ENCODE measurements at regions not wholly inside any gene's neighbourhood (a gene's known extent, or its start where the extent isn't known, plus 50 kb on each side); places are given as distances from the start of the nearest gene placed in this dataset.

- no peak for DNase-seq
Measured at GRCh38 chr16:65473699-65474098, 351.8 kb upstream of the CDH11 start.

DNA sequence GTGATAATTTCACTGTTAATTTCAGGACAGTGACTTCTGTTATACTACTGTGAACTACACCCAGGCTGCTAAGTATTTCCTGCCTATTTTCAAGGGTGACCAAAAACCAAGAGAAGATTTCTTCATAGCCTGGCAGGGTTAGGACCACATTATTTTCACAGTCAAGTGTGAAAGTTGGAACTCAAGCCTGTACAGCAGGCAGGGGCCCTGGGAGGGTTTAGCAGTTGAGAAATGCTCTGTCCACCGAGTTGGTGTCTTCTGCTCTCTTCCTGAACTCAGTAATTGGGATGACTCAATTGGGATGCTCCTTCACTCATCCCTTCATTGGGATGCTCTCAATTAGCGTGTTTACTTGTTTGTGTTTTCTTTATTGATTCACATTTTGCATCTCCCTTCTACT is 347.3 kb upstream of the CDH11 start:
- DNase-seq: no peak

- DNase-seq: no peak
Measured at GRCh38 chr16:65468133-65468532, 346.3 kb upstream of the CDH11 start.

DNA sequence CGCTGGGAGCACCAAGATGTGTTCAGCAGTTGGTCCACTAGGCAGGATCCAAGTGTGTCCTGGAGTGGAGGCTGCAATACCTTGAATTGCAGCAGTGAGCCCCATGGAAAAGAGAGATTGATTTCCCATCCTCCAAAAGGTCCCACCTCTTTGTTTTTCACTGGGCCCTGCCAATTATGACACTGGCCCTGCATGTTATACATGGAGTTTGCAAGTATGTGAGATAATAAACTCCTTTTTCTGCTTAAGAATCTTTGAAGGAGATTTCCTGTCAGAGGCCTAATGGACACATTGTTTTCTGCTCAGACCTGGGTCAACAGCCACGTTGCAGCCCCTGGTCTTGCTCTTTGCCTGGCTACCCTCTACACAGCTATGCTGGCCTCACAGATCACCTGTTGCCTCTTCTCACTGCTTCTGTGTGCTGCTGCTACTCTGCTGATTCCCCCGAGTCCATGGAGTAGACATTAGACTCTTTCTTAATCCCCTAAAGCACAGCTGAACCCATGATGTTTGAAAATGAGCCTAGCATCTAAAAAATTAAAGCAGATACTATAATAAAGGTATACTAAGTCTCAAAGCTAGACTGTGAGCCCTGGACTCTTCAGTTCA is 341.9 kb upstream of the CDH11 start:
- DNase-seq: no peak

- no peak for DNase-seq
Measured at GRCh38 chr16:65457084-65457483, 335.2 kb upstream of the CDH11 start.

- no peak for DNase-seq
Measured at GRCh38 chr16:65455761-65456160, 333.9 kb upstream of the CDH11 start.

- DNase-seq: no peak
Measured at GRCh38 chr16:65453646-65454045, 331.8 kb upstream of the CDH11 start.

GRCh38 chr16:65449526-65449925 is 327.7 kb upstream of the CDH11 start:
- no peak for DNase-seq

GRCh38 chr16:65446427-65446826 is 324.6 kb upstream of the CDH11 start:
- DNase-seq: no peak

DNA sequence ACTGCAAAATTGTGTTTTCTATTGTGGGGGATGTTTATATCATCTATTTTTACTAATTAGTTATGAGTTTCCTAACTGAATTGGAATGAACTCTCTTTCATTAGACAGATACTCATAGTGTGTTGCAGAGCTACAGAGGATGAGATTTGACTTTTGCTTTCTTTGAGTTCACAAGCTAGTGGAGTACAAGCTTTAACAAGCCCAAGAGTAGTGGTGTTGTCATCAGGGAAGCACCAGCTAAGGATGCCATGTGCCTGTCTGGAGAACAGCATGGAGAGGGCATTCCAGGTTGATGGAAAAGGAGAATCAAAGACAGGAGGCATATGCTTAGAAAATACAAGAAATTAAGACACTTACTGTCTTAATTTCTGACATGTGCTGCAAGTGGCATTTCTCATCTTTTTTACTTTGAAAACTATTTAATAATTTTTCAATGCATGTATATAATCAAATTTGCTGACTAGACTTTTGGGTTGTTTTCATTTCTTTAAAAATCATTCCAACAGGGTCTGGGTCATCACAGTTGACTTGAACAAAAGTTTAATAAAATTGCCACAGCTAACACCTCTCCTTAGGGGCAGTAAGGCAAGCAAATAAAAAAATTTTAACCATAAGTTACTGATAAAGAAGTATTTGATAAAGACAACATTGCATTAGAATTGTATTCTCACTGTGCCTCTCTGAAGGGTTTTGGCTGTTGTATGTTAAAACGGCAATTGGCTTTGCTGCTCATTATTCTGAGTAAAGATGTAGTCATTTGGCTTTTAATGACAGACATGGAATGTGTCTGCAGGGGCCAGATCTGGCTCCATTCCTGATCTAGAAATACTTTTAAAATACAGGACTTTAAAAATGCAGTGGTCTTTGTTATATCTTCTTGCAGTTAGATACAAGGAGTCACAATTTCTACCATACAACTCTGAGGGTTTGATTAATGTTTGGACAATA is 323.7 kb upstream of the CDH11 start:
- no peak for DNase-seq

DNA sequence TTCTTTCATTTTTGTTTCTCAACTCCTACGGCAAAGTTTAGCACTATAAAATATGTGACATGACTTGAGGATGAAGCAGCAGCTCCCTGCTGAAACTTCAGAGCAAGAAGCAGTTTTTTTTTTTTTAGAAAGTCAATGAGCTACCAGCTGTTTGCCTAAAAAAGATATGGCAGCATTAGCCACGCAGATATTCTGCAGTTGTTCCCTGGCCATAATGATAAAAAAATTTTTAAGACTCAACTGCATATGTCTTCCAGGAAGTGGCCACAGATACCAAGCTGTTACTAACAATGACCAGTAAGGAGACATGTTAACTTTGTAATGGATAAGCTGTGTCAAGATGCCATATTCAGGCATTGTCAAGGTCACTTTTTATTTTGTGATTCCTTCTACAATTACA is 319.6 kb upstream of the CDH11 start:
- DNase-seq: no peak

DNA sequence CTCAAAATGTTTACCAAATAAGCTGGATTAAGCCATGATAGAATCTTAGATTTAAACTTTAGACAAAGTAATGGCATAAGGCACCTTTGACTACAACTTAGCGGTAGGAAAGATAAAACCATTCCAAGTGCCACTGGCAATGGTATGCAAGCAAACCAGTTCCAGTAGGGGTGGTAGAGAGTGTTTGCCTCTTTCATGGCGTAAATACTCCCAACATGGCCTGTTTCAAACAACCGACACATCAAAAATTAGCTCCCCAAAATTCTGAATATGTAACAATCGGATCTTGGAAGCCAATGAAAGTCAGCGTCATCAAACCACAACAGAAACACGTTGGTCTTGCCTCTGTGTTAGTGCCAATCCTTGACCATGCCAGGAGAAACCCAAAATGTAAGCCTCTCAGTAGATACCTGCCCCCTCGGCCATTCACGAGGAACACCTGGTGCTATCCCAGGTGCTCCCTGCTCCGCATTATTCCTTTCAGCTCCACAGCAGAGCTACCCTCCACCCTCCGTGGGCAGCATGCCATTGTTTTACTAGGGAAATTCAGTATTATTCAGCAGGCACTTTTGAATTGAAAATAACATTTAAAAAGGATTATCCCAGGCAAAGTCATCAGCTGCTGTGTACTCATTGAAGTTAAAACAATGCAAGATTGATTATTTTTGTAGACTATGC is 307.8 kb upstream of the CDH11 start:
- DNase-seq: no peak

- DNase-seq: no peak
Measured at GRCh38 chr16:65426484-65426883, 304.6 kb upstream of the CDH11 start.

DNA sequence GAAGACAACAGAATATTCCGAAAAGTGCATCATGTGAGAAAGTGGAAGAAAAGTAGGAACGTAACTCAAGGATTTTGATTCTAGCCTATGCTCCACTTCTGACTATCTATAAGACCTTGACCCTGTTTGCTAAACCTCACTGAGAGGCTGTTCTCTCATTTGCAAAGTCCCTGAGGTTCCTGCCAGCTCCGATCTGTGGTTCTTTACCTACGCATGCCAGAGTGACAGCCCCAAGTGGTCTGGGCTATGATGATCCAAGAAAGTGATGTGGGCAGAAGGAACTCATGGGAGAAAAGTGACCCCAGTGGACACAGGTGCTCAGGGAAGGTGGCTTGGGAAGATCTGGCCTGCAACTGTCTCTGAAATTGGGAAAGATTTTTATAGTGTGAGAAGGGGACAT is 301.1 kb upstream of the CDH11 start:
- no peak for DNase-seq

DNA sequence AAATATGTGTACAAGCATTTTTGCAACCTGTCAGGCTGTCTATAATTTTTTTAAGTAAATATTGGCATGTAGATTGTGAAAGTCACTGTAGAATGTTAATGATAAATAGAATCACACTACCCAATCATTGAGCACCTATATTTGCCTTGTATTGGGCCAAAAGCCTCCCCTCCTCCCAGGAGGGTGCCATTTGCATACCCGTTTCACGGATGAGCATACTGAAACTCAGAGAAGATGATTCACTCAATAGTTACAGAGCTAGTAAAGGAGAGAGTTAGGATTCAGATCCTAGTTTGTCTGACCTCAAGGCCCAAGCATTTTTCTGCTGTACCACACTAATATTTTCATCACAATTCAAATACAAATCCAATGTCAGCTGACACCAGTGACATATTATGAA is 299.7 kb upstream of the CDH11 start:
- DNase-seq: no peak

DNA sequence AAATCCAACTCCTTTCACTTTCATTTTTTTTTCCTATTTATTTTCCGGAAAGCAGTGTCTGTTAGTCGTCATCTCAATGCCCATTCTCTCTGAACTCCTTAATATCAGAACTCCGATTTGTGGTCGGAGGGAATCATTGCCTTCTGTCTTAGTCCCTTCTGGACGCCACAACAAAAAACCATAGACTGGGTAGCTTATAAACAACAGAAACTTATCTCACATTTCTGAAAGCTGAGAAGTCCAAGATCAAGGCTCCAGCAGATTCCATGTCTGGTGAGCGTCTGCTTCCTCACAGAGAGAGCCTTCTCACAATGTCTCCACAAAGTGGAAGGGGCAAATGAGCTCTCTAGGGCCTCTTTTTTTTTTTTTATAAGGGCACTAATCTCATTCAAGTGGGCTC is 296.6 kb upstream of the CDH11 start:
- DNase-seq: no peak

DNA sequence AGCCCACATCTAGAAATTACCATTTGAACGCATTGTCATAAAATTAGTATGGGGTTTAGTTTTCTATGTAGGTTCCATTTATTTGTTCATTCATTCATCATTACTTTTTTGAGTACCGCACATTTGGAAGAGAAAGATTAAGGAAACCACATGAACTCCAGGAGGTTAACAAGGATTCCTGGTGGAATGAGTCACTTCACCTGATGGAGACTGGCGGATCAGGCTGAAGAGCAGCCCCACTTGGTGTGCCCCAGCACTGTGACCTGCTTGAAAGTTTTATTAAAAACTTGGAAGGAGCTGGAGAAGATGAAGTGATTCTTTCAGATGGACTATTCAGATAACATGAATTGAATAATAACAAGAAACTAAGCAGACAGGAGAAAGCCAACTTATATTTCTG is 293.6 kb upstream of the CDH11 start:
- DNase-seq: no peak

GRCh38 chr16:65414284-65414984 is 292.6 kb upstream of the CDH11 start:
- DNase-seq: no peak

DNA sequence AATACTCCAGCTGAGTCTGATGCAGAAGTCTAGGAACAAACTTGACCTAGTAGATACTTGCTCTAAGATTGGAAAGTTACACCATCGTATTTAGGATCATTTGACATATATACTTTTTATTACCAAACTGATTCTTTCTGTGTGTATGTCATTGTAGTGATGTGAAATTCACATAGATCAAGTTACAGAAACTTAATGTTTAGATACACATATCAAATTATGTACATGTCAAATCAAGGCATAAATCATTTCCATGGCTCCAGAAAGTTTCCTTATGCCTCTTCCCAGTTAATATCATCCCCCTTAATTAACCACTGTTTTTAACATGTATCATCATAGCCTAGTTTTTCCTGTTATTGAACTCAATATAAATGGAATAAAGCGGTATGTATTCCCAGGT is 292.0 kb upstream of the CDH11 start:
- DNase-seq: no peak

DNA sequence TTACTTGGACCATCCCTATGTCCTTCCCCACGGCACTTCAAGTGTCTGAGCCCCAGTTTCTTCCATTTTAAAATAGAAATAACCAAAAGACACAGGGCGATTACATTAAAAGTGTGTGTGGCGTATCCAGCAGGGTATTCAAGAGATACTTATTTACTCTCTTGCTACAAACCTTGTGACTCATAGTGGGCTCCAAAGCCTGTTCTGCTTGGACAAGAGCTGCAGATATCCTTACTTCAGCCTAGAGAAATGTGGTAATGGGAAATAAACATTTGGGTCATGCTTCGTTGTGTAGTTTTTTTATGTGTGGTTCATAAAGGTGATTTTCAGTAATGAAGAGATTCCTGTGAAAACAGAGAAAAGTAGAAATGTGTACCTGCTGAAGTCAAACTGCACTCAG is 288.9 kb upstream of the CDH11 start:
- DNase-seq: no peak

DNA sequence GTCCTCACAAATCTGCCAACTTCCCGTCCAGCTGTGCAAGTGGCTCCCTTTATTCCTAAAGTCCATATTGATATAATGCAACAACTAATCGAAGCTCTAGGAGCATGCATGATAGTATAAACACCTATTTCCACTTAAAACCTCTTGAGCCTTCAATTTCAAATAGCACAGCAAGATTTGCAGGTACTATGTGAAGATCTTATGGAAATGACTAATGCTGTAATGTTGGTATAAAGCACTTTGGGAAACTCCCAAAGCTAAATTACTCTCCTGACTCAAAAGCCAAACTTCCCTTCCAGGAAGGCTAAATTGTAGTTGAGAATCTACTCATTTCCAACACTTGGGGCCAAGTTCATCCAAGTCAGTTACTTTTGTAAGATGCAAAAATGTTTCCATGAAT is 287.6 kb upstream of the CDH11 start:
- DNase-seq: no peak

GRCh38 chr16:65406933-65407332 is 285.1 kb upstream of the CDH11 start:
- DNase-seq: no peak

GRCh38 chr16:65406116-65406515 is 284.3 kb upstream of the CDH11 start:
- DNase-seq: no peak

Data from NCI-H1417 (cell line).